Immature natural killer cell (primary cell): ENCODE measurements at regions not wholly inside any gene's neighbourhood (a gene's known extent, or its start where the extent isn't known, plus 50 kb on each side); places are given as distances from the start of the nearest gene placed in this dataset.

Source experiments
- DNase-seq, 3 donors: peaks; one replicate each; pipeline ENCODE4 v3.0.0; 2022; ENCODE audit warnings: mixed read lengths in 1 of 3
- H3K27ac Mint-ChIP-seq, 6 donors: one replicate each; pipeline ENCODE4 v1.8.0; 2020; ENCODE audit warnings: mixed read lengths in 6 of 6, mild to moderate bottlenecking in 5 of 6, inconsistent platforms in 4 of 6, moderate library complexity in 3 of 6
- H3K27me3 Mint-ChIP-seq, 3 donors: one replicate each; pipeline ENCODE4 v1.8.0; 2020 to 2021; ENCODE audit warnings: low read depth in 3 of 3, mild to moderate bottlenecking in 3 of 3, mixed read lengths in 3 of 3, moderate library complexity in 3 of 3, inconsistent platforms in 1 of 3
- H3K36me3 Mint-ChIP-seq, 3 donors: one replicate each; pipeline ENCODE4 v1.8.0; 2020; ENCODE audit warnings: mixed read lengths in 3 of 3, inconsistent platforms in 2 of 3, mild to moderate bottlenecking in 2 of 3
- H3K4me1 Mint-ChIP-seq, 2 donors: one replicate each; pipeline ENCODE4 v1.8.0; 2020; ENCODE audit warnings: inconsistent platforms in 2 of 2, mild to moderate bottlenecking in 2 of 2, mixed read lengths in 2 of 2, moderate library complexity in 1 of 2
- H3K4me3 Mint-ChIP-seq, 5 donors: one replicate each; pipeline ENCODE4 v1.8.0; 2020; ENCODE audit warnings: mild to moderate bottlenecking in 5 of 5, mixed read lengths in 5 of 5, inconsistent platforms in 3 of 5, moderate library complexity in 3 of 5
- H3K9me3 Mint-ChIP-seq, 6 donors: one replicate each; pipeline ENCODE4 v1.8.0; 2020; ENCODE audit warnings: mild to moderate bottlenecking in 6 of 6, mixed read lengths in 6 of 6, inconsistent platforms in 4 of 6, moderate library complexity in 3 of 6

DNA sequence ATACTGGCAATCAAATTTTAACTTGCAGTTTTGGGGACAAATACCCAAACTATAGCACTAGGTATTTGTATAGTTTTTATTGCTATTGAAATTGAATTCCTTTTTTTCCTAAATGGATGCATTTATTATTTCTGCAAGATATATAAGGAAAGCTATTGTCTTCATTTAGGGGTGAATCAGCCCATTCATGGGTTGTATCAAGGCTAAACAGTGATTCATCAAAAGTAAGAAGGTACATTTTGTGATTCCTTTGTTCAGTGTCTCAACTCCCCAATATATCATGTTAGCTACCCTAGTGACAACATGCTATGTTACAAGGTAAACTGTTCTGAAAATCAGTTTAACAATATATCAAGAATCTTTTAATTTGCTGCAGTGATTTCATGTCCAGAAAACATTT is 185.7 kb downstream of the PLK2 start:
- Mint-ChIP-seq H3K27ac (no peak overlapping the region), H3K9me3 (peaks cover 0 to 7% (median under 1%) of the 10 kb centered on the region in 6 donors), H3K36me3 (no peaks in the 10 kb centered on the region), H3K27me3 (peaks cover 0 to 3% (median 0%) of the 10 kb centered on the region in 3 donors), H3K4me3 (no peak overlapping the region), H3K4me1 (no peaks in the 10 kb centered on the region)
- no peak for DNase-seq

DNA sequence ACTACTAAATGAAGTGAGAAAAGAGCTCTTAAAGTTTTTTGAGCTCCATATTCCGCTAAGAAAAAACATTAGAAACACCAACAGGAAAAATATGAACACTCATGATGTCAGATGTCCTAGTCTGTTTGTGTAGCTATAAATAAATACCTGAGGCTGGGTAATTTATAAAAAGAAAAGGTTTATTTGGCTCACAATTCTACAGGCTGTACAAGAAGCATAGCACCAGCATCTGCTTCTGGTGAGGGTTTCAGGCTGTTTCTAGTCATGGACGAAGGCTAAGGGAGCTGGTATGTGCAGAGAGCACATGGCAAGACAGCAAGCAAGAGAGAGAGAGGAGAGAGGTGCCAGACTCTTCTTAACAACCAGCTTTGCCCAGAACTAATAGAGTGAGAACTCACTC is 186.2 kb downstream of the PLK2 start:
- no peak for DNase-seq
- H3K4me1 Mint-ChIP-seq: no peaks in the 10 kb centered on the region
- no peak overlapping the region for H3K4me3 Mint-ChIP-seq
- H3K27ac Mint-ChIP-seq: no peak overlapping the region
- H3K9me3 Mint-ChIP-seq: peaks cover 0 to 6% (median 2%) of the 10 kb centered on the region in 6 donors
- peaks cover 0 to 3% (median 0%) of the 10 kb centered on the region in 3 donors for H3K27me3 Mint-ChIP-seq
- H3K36me3 Mint-ChIP-seq: no peaks in the 10 kb centered on the region

DNA sequence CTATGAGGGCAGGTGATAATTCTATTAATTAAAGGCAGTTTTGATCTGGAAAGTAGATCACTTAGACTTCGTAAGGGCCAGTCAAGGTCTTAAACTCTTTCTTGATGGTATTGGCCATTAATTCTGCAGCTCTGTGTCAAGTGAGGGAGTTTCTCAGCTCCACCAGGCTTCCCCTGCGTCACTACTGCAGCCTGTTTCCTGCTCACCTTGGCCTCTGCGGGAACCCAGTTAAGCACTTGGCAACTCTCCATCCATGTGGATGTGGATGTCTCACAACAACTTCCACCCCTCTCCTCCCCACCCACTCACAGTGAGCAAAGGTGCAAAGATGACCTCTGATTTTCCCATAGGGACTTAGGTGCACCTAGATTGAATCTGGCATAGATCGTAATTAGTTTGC is 191.6 kb downstream of the PLK2 start:
- H3K4me3 Mint-ChIP-seq: no peak overlapping the region
- no peaks in the 10 kb centered on the region for H3K4me1 Mint-ChIP-seq
- no peak overlapping the region for H3K27ac Mint-ChIP-seq
- peaks cover 0 to 6% (median 2%) of the 10 kb centered on the region in 6 donors for H3K9me3 Mint-ChIP-seq
- H3K36me3 Mint-ChIP-seq: no peaks in the 10 kb centered on the region
- peaks cover 0 to 4% (median 4%) of the 10 kb centered on the region in 3 donors for H3K27me3 Mint-ChIP-seq
- DNase-seq: no peak

DNA sequence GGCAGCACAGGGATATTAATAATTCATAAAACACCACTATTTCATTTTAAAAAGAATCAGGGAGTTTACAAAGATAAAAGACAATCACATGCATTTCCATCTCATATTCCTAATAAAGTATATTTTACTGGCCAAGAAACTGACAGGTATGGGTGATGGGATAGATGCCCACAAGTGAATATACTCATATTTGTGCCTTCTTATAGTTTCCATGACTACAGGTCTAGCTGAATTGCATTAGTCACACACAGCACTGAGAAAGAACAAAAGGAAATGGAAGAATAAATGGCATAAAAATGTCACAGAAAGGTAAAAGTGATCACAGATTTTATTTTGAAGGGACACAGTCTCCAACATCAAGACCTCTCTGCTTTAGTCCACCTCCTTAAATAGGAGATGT is 193.5 kb downstream of the PLK2 start:
- Mint-ChIP-seq H3K4me3 (no peak overlapping the region), H3K4me1 (no peaks in the 10 kb centered on the region), H3K9me3 (peaks cover 0 to 5% (median 2%) of the 10 kb centered on the region in 6 donors), H3K27ac (no peak overlapping the region), H3K36me3 (no peaks in the 10 kb centered on the region), H3K27me3 (peaks cover 0 to 4% (median 4%) of the 10 kb centered on the region in 3 donors)
- no peak for DNase-seq

DNA sequence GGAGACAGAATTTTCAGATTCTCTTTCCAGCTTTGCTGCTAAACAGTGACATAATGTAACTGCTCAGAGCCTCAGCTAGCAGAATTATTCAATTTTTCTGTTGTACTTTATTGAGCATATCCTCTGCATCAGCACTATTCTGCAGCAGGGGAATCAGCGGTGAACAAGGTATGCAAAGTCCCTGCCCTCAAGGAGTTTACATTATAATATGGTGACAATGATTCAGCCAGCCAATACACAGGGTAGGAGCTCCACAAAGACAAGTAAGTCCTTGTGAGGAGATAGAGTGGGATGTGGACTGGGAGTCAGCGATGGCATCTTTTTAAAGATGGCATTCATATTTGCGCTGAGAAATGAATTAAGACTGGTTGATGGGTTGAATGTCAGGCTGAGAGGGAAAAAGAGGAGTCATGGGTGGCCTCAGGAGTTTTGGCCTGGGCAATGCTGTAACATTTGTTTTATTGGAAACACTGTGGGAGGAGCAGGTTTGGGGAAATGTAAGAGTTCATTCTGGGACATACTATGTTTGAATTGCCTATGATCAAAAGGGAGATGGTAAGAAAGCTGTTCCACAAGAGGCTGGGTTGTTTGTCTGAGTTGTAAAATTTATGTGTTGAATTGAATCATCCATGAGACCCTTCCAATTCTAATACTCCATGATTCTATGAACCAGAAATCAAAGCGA is 194.5 kb downstream of the PLK2 start:
- H3K27ac Mint-ChIP-seq: no peak overlapping the region
- DNase-seq: no peak
- H3K4me3 Mint-ChIP-seq: no peak overlapping the region
- peaks cover 0 to 4% (median 4%) of the 10 kb centered on the region in 3 donors for H3K27me3 Mint-ChIP-seq
- H3K4me1 Mint-ChIP-seq: no peaks in the 10 kb centered on the region
- H3K36me3 Mint-ChIP-seq: no peaks in the 10 kb centered on the region
- H3K9me3 Mint-ChIP-seq: peaks cover 0 to 5% (median 2%) of the 10 kb centered on the region in 6 donors

DNA sequence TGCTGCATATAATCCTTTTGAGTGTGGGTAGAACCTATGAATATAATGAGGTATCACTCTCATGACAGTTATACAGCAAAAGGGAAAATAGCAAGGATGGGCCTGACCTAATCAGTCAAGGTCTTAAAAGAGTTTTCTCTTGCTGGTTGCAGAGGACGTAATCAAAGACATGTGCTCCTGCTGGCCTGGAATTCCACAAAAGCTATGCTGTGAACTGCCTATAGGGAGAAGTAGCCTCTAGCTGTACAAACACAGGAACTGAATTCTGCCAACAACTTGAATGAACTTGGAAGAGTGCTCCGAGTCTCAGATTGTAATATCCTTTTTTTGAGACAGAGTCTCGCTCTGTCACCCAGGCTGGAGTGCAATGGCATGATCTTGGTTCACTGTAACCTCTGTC is 195.6 kb downstream of the PLK2 start:
- Mint-ChIP-seq H3K4me3 (no peak overlapping the region), H3K27me3 (peaks cover 0 to 4% (median 4%) of the 10 kb centered on the region in 3 donors), H3K4me1 (no peaks in the 10 kb centered on the region), H3K9me3 (peaks cover 0 to 5% (median 2%) of the 10 kb centered on the region in 6 donors), H3K36me3 (no peaks in the 10 kb centered on the region), H3K27ac (no peak overlapping the region)
- DNase-seq: no peak

DNA sequence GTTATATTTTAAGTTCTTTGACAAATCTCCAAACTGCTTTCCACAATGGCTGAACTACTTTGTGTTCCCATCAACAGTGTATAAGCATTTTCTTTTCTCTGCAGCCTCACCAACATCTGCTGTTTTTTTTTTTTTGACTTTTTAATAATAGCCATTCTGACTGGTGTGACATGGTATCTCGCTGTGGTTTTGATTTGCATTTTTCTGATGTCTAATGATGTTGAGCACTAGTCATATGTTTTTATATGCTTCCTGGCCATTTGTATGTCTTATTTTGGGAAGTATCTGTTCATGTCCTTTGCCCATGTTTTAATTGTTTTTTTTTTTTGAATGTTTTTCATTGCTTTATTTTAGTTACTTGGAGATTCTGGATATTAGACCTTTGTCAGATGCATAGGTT is 196.6 kb downstream of the PLK2 start:
- no peak for DNase-seq
- no peaks in the 10 kb centered on the region for H3K36me3 Mint-ChIP-seq
- H3K9me3 Mint-ChIP-seq: peaks cover 0 to 3% (median 0%) of the 10 kb centered on the region in 6 donors
- no peak overlapping the region for H3K4me3 Mint-ChIP-seq
- H3K4me1 Mint-ChIP-seq: no peaks in the 10 kb centered on the region
- peaks cover 0 to 4% (median 4%) of the 10 kb centered on the region in 3 donors for H3K27me3 Mint-ChIP-seq
- H3K27ac Mint-ChIP-seq: no peak overlapping the region

DNA sequence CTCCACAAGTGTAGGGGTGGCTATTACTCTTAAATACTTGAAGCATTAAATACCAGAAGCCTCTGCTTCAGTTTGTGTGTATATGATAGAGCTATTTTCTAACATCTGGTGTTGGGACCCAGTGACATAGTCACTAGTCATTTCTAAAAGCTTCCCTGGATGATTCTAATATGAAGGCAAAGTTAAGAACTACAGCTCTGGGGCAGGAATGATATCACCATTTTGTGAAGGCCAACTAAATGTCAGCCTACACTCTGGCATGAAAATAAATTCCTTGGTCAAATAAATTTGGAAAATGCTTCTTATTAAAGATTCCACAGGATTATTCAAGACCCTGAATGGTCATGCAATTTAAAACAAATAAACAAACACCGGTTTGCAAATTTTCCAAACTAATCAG is 197.7 kb downstream of the PLK2 start:
- no peaks in the 10 kb centered on the region for H3K4me1 Mint-ChIP-seq
- DNase-seq: no peak
- H3K4me3 Mint-ChIP-seq: no peak overlapping the region
- H3K9me3 Mint-ChIP-seq: peaks cover 0 to 2% (median 0%) of the 10 kb centered on the region in 6 donors
- no peak overlapping the region for H3K27ac Mint-ChIP-seq
- no peaks in the 10 kb centered on the region for H3K36me3 Mint-ChIP-seq
- peaks cover 0 to 3% (median 2%) of the 10 kb centered on the region in 3 donors for H3K27me3 Mint-ChIP-seq

DNA sequence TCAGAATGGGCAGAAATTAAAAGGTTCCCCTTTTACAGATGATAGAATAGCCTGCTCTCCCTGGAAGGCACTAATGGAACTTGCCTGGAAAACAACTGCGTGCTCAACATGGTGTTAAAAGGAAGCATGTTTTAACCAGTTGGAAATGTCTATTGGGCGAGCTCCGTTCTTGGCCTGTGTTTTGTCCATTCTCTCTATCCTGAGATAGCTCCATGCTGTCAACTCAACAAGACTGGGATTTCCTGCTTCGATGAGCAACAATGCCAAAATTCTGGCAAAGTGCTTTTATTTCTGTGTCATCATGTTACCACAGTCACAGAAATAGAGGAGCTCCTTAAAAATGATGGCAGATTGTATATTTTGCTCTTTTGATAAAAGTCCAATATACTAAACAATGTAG is 198.3 kb downstream of the PLK2 start:
- no peak for DNase-seq
- no peak overlapping the region for H3K4me3 Mint-ChIP-seq
- peaks cover 0 to 3% (median 2%) of the 10 kb centered on the region in 3 donors for H3K27me3 Mint-ChIP-seq
- H3K4me1 Mint-ChIP-seq: no peaks in the 10 kb centered on the region
- H3K27ac Mint-ChIP-seq: no peak overlapping the region
- no peaks in the 10 kb centered on the region for H3K36me3 Mint-ChIP-seq
- peaks cover 0 to 2% (median 0%) of the 10 kb centered on the region in 6 donors for H3K9me3 Mint-ChIP-seq

DNA sequence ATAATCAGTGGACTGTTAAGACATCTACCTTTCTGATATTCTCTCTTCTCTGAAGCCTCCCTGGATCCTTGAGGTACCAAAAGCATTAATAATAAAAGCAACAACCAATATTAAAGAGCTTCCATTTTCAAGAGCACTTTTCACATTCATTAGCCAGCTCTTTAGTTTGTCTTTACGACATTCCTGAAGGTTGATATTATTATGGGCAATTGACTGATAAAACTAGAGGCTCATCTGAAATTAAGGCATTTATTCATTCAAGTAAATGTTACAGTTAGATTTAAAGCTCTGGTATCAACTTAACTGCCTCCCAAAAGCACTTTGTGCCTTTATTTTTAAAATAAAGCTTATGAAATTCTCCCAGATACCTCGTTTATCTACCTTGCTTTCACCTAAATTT is 199.6 kb downstream of the PLK2 start:
- H3K36me3 Mint-ChIP-seq: no peaks in the 10 kb centered on the region
- no peak for DNase-seq
- H3K9me3 Mint-ChIP-seq: peaks cover 0 to under 1% (median 0%) of the 10 kb centered on the region in 6 donors
- H3K4me1 Mint-ChIP-seq: no peaks in the 10 kb centered on the region
- H3K4me3 Mint-ChIP-seq: no peak overlapping the region
- H3K27ac Mint-ChIP-seq: no peak overlapping the region
- H3K27me3 Mint-ChIP-seq: peaks cover 0 to 3% (median 2%) of the 10 kb centered on the region in 3 donors

DNA sequence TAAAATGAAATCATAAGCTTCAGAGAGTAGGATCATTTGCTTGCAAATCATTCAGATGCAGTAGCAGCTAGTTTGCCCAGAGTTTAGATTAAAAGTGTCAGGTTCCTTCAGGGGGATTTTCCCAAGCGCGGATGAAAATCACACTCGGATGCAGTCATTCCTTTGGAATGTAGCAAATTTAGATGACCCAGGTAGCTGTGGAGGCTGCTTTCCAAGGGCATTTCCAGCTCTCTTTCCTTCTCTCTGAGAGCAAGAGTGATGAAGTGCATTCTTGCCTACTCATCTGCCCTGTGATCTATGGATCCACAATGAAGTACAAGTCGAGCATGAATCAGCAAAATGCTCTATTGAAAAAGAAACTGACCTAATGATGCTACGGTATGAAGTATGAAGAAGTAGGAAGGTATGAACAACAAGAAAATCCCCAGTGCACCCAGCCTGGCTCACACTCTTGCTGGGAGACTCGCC is 200.2 kb downstream of the PLK2 start:
- no peaks in the 10 kb centered on the region for H3K36me3 Mint-ChIP-seq
- no peak overlapping the region for H3K27ac Mint-ChIP-seq
- H3K4me3 Mint-ChIP-seq: no peak overlapping the region
- H3K27me3 Mint-ChIP-seq: peaks cover 0 to 3% (median 3%) of the 10 kb centered on the region in 3 donors
- peaks cover 0 to 2% (median 0%) of the 10 kb centered on the region in 6 donors for H3K9me3 Mint-ChIP-seq
- H3K4me1 Mint-ChIP-seq: no peaks in the 10 kb centered on the region
- no peak for DNase-seq

DNA sequence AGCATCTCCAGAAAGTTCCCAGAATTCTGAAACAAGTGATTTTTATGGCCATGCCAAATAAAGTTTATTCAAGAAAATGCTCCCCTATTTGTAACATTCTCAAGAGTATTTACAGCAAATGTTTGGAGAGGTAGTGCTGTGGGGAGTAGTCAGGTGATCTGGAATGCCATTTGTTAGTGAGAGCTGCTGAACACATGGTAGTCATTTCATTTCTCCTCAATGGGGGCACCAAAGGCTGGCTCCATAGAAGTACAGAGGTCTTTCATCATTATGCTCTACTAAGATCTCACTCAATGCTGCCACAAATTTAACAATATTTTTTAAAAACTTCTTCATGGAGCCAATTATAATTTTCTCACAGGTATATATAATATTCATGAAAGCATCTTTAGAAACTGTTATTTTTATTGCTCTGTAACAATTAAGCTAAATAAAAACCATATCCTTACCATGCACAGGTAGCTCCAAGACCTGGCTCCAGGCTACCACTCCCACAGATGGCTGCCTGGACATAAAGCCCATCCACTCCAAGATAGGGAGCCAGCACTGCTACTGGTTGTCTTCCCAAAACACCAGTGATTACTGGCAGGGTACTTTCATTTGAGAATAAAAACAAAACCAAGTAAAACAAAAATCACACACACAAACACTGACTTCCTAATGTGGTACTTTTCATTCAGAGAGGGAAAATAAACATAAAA is 200.8 kb downstream of the PLK2 start:
- H3K4me3 Mint-ChIP-seq: no peak overlapping the region

DNA sequence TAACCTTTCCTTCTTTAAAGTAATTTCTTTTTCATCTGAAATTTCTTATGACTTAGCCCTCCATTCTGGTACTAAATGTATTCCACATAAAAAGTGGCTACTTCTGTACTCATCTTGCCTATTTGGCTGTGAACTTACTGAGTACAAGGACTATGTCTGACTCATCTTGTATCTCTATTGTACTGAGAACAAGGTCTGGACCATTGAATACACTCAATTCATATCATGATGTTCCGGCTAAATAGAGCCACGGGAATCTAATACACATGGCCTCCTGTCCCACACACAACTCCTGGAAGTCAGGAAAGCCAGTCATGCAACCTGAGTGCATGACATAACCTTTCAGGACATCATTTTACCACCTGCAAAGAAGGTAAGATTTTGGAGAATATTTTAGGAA is 203.9 kb downstream of the PLK2 start:
- H3K27ac Mint-ChIP-seq: no peak overlapping the region
- no peak for DNase-seq
- H3K4me1 Mint-ChIP-seq: no peaks in the 10 kb centered on the region
- H3K36me3 Mint-ChIP-seq: no peaks in the 10 kb centered on the region
- H3K27me3 Mint-ChIP-seq: peaks cover 0 to 2% (median 0%) of the 10 kb centered on the region in 3 donors
- H3K4me3 Mint-ChIP-seq: no peak overlapping the region
- peaks cover 0 to 4% (median under 1%) of the 10 kb centered on the region in 6 donors for H3K9me3 Mint-ChIP-seq

More for the DNA sequence above, 200.8 kb downstream of the PLK2 start:
- Mint-ChIP-seq H3K36me3 (no peaks in the 10 kb centered on the region), H3K9me3 (peaks cover 0 to 2% (median 0%) of the 10 kb centered on the region in 6 donors), H3K4me1 (no peaks in the 10 kb centered on the region), H3K27me3 (peaks cover 0 to 3% (median 3%) of the 10 kb centered on the region in 3 donors), H3K27ac (no peak overlapping the region)
- DNase-seq: no peak

DNA sequence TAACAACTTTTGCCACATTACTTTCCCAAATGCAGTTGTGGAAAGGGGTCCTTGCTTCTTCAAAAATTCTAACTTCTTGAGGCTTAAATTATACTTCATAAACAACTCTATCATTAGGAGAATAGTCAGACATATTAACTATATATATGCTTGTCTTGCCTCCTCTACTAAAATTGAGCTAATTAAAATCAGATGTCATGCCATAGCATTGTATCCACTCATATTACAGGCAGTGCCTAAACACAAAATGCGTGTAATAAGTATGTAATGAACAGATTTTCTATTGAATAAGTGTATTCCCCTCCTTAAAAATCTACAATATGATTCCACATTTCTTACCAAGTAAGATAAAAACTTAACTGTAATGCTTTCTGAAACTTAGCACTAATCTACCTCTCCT is 204.5 kb downstream of the PLK2 start:
- H3K4me3 Mint-ChIP-seq: no peak overlapping the region
- H3K27me3 Mint-ChIP-seq: peaks cover 0 to 3% (median 0%) of the 10 kb centered on the region in 3 donors
- H3K9me3 Mint-ChIP-seq: peaks cover 0 to 4% (median under 1%) of the 10 kb centered on the region in 6 donors
- H3K27ac Mint-ChIP-seq: no peak overlapping the region
- DNase-seq: no peak
- no peaks in the 10 kb centered on the region for H3K4me1 Mint-ChIP-seq
- no peaks in the 10 kb centered on the region for H3K36me3 Mint-ChIP-seq
